ENCODE measurements at regions not wholly inside any gene's neighbourhood (a gene's known extent, or its start where the extent isn't known, plus 50 kb on each side); places are given as distances from the start of the nearest gene placed in this dataset.

GRCh38 chrX:40821780-40822179 is 86.4 kb upstream of the MED14 start:
- Histone ChIP-seq H3K36me3 (no peaks in the 10 kb centered on the region), H3K4me1 (no peaks in the 10 kb centered on the region), H3K27ac (replicated peaks in 1 of 4) (no peak overlapping the region), H3K9me3 (peaks cover 0 to 17% (median 0%) of the 10 kb centered on the region in 4 donors), H3K4me3 (no peak overlapping the region), H3K27me3 (peaks cover 0 to 4% (median 0%) of the 10 kb centered on the region in 4 donors)
- no peak for DNase-seq (ENCODE audit: extremely low spot score)
- WGBS: 84% methylated on average over 4 of the region's 4 CpGs
- TF ChIP-seq CTCF (IDR thresholded peaks at IDR 0.05) (no peak), POLR2AphosphoS5 (IDR thresholded peaks at IDR 0.05) (no peak), EP300 (IDR thresholded peaks at IDR 0.05) (no peak), POLR2A (IDR thresholded peaks at IDR 0.05; ENCODE audit: low read depth) (no peak)
- intact Hi-C loops (cut with DNase I): no loop called here

- Histone ChIP-seq H3K36me3 (no peaks in the 10 kb centered on the region), H3K27ac (replicated peaks in 1 of 4) (no peak overlapping the region), H3K9me3 (peaks cover 0 to 17% (median 0%) of the 10 kb centered on the region in 4 donors), H3K27me3 (peaks cover 0 to 4% (median 0%) of the 10 kb centered on the region in 4 donors), H3K4me1 (no peaks in the 10 kb centered on the region), H3K4me3 (no peak overlapping the region)
- no peak for DNase-seq (ENCODE audit: extremely low spot score)
- intact Hi-C loops (cut with DNase I): no loop called here
- WGBS: 82% methylated on average over 4 of the region's 4 CpGs
- TF ChIP-seq EP300 (IDR thresholded peaks at IDR 0.05) (no peak), POLR2A (IDR thresholded peaks at IDR 0.05; ENCODE audit: low read depth) (no peak), POLR2AphosphoS5 (IDR thresholded peaks at IDR 0.05) (no peak), CTCF (IDR thresholded peaks at IDR 0.05) (no peak)
These were observed 92.0 kb upstream of the MED14 start for GRCh38 chrX:40827331-40827730.

- no peaks in the 10 kb centered on the region for H3K27me3 ChIP-seq
- no peaks in the 10 kb centered on the region for H3K4me1 ChIP-seq
- H3K36me3 ChIP-seq: no peaks in the 10 kb centered on the region
- intact Hi-C loops (cut with DNase I): no loop called here
- no peak for DNase-seq (ENCODE audit: extremely low spot score)
- no peak overlapping the region for H3K4me3 ChIP-seq
- no peak for TF ChIP-seq POLR2A (IDR thresholded peaks at IDR 0.05; ENCODE audit: low read depth)
- no peak for TF ChIP-seq CTCF (IDR thresholded peaks at IDR 0.05)
- TF ChIP-seq EP300 (IDR thresholded peaks at IDR 0.05): no peak
- no peak for TF ChIP-seq POLR2AphosphoS5 (IDR thresholded peaks at IDR 0.05)
- no peak overlapping the region for H3K27ac ChIP-seq (replicated peaks in 1 of 4)
- no peaks in the 10 kb centered on the region for H3K9me3 ChIP-seq
- WGBS: 96% methylated on average over 4 of the region's 12 CpGs
These were observed 96.4 kb upstream of the MED14 start for GRCh38 chrX:40831750-40832149.

GRCh38 chrX:40832723-40833122 is 97.4 kb upstream of the MED14 start:
- H3K36me3 ChIP-seq: no peaks in the 10 kb centered on the region
- TF ChIP-seq CTCF (IDR thresholded peaks at IDR 0.05) (no peak), POLR2AphosphoS5 (IDR thresholded peaks at IDR 0.05) (no peak), EP300 (IDR thresholded peaks at IDR 0.05) (no peak), POLR2A (IDR thresholded peaks at IDR 0.05; ENCODE audit: low read depth) (no peak)
- 94% methylated on average over 15 of the region's 39 CpGs for WGBS

GRCh38 chrX:40834225-40834624 is 98.9 kb upstream of the MED14 start:
- Histone ChIP-seq H3K36me3 (no peaks in the 10 kb centered on the region), H3K4me1 (no peaks in the 10 kb centered on the region), H3K27ac (replicated peaks in 1 of 4) (no peak overlapping the region), H3K27me3 (no peaks in the 10 kb centered on the region), H3K4me3 (no peak overlapping the region), H3K9me3 (peaks cover 0 to under 1% (median 0%) of the 10 kb centered on the region in 4 donors)
- TF ChIP-seq CTCF (IDR thresholded peaks at IDR 0.05) (no peak), POLR2A (IDR thresholded peaks at IDR 0.05; ENCODE audit: low read depth) (no peak), POLR2AphosphoS5 (IDR thresholded peaks at IDR 0.05) (no peak), EP300 (IDR thresholded peaks at IDR 0.05) (no peak)
- no peak for DNase-seq (ENCODE audit: extremely low spot score)
- intact Hi-C loops (cut with DNase I): no loop called here
- 95% methylated on average over 33 of the region's 33 CpGs for WGBS

More at GRCh38 chrX:40832723-40833122, 97.4 kb upstream of the MED14 start:
- Histone ChIP-seq H3K27ac (replicated peaks in 1 of 4) (no peak overlapping the region), H3K4me1 (no peaks in the 10 kb centered on the region), H3K27me3 (no peaks in the 10 kb centered on the region), H3K9me3 (no peaks in the 10 kb centered on the region), H3K4me3 (no peak overlapping the region)
- intact Hi-C loops (cut with DNase I): no loop called here
- DNase-seq (ENCODE audit: extremely low spot score): no peak
